ENCODE measurements at regions not wholly inside any gene's neighbourhood (a gene's known extent, or its start where the extent isn't known, plus 50 kb on each side); places are given as distances from the start of the nearest gene placed in this dataset.

GRCh38 chr7:53485354-53485753 is 449.9 kb downstream of the POM121L12 start:
- ATAC-seq (no peak), DNase-seq (ENCODE audit: low read depth, low spot score) (no peak)
- intact Hi-C loops (cut with micrococcal nuclease) = no loop called here
- H3K9ac ChIP-seq (ENCODE audit: low read length) = no peak overlapping the region
- H3K4me1 ChIP-seq (ENCODE audit: control insufficient read depth in 1 of 2, insufficient read depth in 2 of 2, low read length in 2 of 2) = no peaks in the 10 kb centered on the region
- no peak overlapping the region for H3K4me2 ChIP-seq (ENCODE audit: low read length)
- H3K9me2 ChIP-seq (ENCODE audit: insufficient read depth) = no peaks in the 10 kb centered on the region
- ChIA-PET CTCF (no interaction called here), POLR2A (no interaction called here), RAD21 (ENCODE audit: low non-redundant PET in 1 of 2, low total read pairs in 2 of 2, uncharacterized antibody in 2 of 2, unreplicated experiment in 2 of 2) (no interaction called here)
- no peak overlapping the region for H3K4me3 ChIP-seq (replicated peaks in 1 of 2; ENCODE audit: low read depth in 1 of 2, low read length in 2 of 2)
- no peak overlapping the region for H2AFZ ChIP-seq (ENCODE audit: low read depth, low read length, poor library complexity, severe bottlenecking)
- TF ChIP-seq CBX3 (IDR thresholded peaks at IDR 0.05; ENCODE audit: low read depth) (no peak), POLR2AphosphoS5 (IDR thresholded peaks at IDR 0.05; ENCODE audit: low read depth, low read length) (no peak), ZBTB33 (IDR thresholded peaks at IDR 0.05; ENCODE audit: extremely low read depth, insufficient replicate concordance, low read length) (no peak)
- no TSS peak for BruUV-seq (replicated peaks)
- no peaks in the 10 kb centered on the region for H4K20me1 ChIP-seq (ENCODE audit: insufficient read depth)
- no peaks in the 10 kb centered on the region for H3K27me3 ChIP-seq (ENCODE audit: insufficient read depth, low read length)
- no peaks in the 10 kb centered on the region for H3K36me3 ChIP-seq (ENCODE audit: control insufficient read depth in 1 of 2, insufficient read depth in 2 of 2, low read length in 2 of 2)
- peaks cover 8% of the 10 kb centered on the region in 2 experiments; a peak in 2 of 4 replicates for H3K9me3 ChIP-seq (ENCODE audit: control insufficient read depth in 1 of 2, insufficient read depth in 1 of 2, low read depth in 1 of 2, low read length in 2 of 2)
- H3K27ac ChIP-seq (ENCODE audit: low read depth, low read length) = no peak overlapping the region
- no peaks in the 10 kb centered on the region for H3K79me2 ChIP-seq (ENCODE audit: insufficient read depth, low read length)

GRCh38 chr7:53491051-53491450 is 455.6 kb downstream of the POM121L12 start:
- BruUV-seq (replicated peaks) = no TSS peak
- TF ChIP-seq ZFX (IDR thresholded peaks at IDR 0.05) (no peak), SIN3A (IDR thresholded peaks at IDR 0.05; ENCODE audit: low read depth) (no peak), YY1 (IDR thresholded peaks at IDR 0.05; ENCODE audit: extremely low read depth, insufficient replicate concordance, low read depth, low read length) (no peak), ELF1 (IDR thresholded peaks at IDR 0.05; ENCODE audit: borderline replicate concordance, low read depth) (no peak), MAX (IDR thresholded peaks at IDR 0.05) (no peak), TCF7L2 (IDR thresholded peaks at IDR 0.05; ENCODE audit: borderline replicate concordance, extremely low read depth, insufficient read depth, insufficient read length) (no peak), EZH2phosphoT487 (IDR thresholded peaks at IDR 0.05; ENCODE audit: borderline replicate concordance) (no peak), SRF (IDR thresholded peaks at IDR 0.05; ENCODE audit: low read depth) (no peak), REST (IDR thresholded peaks at IDR 0.05; ENCODE audit: low read depth) (no peak), ATF3 (IDR thresholded peaks at IDR 0.05) (no peak)

More at GRCh38 chr7:53491051-53491450, 455.6 kb downstream of the POM121L12 start:
- Histone ChIP-seq H3K4me3 (replicated peaks in 1 of 2; ENCODE audit: low read depth in 1 of 2, low read length in 2 of 2) (no peak overlapping the region), H3K36me3 (ENCODE audit: control insufficient read depth in 1 of 2, insufficient read depth in 2 of 2, low read length in 2 of 2) (no peaks in the 10 kb centered on the region), H2AFZ (ENCODE audit: low read depth, low read length, poor library complexity, severe bottlenecking) (no peak overlapping the region), H3K4me2 (ENCODE audit: low read length) (no peak overlapping the region), H4K20me1 (ENCODE audit: insufficient read depth) (no peaks in the 10 kb centered on the region), H3K9ac (ENCODE audit: low read length) (no peak overlapping the region), H3K27me3 (ENCODE audit: insufficient read depth, low read length) (no peaks in the 10 kb centered on the region), H3K79me2 (ENCODE audit: insufficient read depth, low read length) (no peaks in the 10 kb centered on the region), H3K4me1 (ENCODE audit: control insufficient read depth in 1 of 2, insufficient read depth in 2 of 2, low read length in 2 of 2) (no peaks in the 10 kb centered on the region), H3K9me3 (ENCODE audit: control insufficient read depth in 1 of 2, insufficient read depth in 1 of 2, low read depth in 1 of 2, low read length in 2 of 2) (peaks cover 8 to 25% of the 10 kb centered on the region in 2 experiments; a peak in 2 of 4 replicates), H3K9me2 (ENCODE audit: insufficient read depth) (no peaks in the 10 kb centered on the region), H3K27ac (ENCODE audit: low read depth, low read length) (no peak overlapping the region)
- POLR2A ChIA-PET = no interaction called here
- RAD21 ChIA-PET (ENCODE audit: low non-redundant PET in 1 of 2, low total read pairs in 2 of 2, uncharacterized antibody in 2 of 2, unreplicated experiment in 2 of 2) = no interaction called here
- CTCF ChIA-PET = no interaction called here
- intact Hi-C loops (cut with micrococcal nuclease) = no loop called here
- ATAC-seq (no peak), DNase-seq (ENCODE audit: low read depth, low spot score) (no peak)

All from HCT116 (cell line).